Natural killer cell treated with Interleukin-12 subunit alpha and Interleukin-12 subunit beta and Interleukin-15 and Interleukin-18, amount 100 ng/mL, for 72 hours (primary cell): ENCODE measurements at regions not wholly inside any gene's neighbourhood (a gene's known extent, or its start where the extent isn't known, plus 50 kb on each side); places are given as distances from the start of the nearest gene placed in this dataset.
"Not testable (repeated sequence)": the region's sequence is repeated elsewhere in the genome, so short reads cannot be mapped to it uniquely, and the experiment has no call there.

ENCODE experiments used
- ATAC-seq, 2 donors: fragments of 150-1000 bp; cut with Tn5 transposase in 1 of 2; sonication (Bioruptor Pico), chemical (Tn5 transposase) in 1 of 2; 2 replicates each; pipeline ENCODE4 v1.10.0; 2021
- DNase-seq: peaks from one replicate; pipeline ENCODE4 v3.0.0; 2022; ENCODE audit warnings: low spot score
- H3K27ac Mint-ChIP-seq, 2 donors: 1 replicate in 1 of 2; 2 replicates in 1 of 2; pipeline ENCODE4 v1.8.0; 2022; ENCODE audit warnings: mixed read lengths in 2 of 2, mild to moderate bottlenecking in 1 of 2, moderate library complexity in 1 of 2
- H3K27me3 Mint-ChIP-seq, 2 donors: 1 replicate in 1 of 2; 2 replicates in 1 of 2; pipeline ENCODE4 v1.8.0; 2022; ENCODE audit warnings: mixed read lengths in 2 of 2
- H3K36me3 Mint-ChIP-seq: one replicate; pipeline ENCODE4 v1.8.0; 2022; ENCODE audit warnings: mixed read lengths
- H3K4me1 Mint-ChIP-seq, 2 donors: 1 replicate in 1 of 2; 2 replicates in 1 of 2; pipeline ENCODE4 v1.8.0; 2022; ENCODE audit warnings: low read depth in 2 of 2, mixed read lengths in 2 of 2, mild to moderate bottlenecking in 1 of 2
- H3K4me3 Mint-ChIP-seq: one replicate; pipeline ENCODE4 v1.8.0; 2022; ENCODE audit warnings: mixed read lengths
- H3K9me3 Mint-ChIP-seq: 2 replicates; pipeline ENCODE4 v1.8.0; 2022; ENCODE audit warnings: mixed read lengths

- H3K4me1 Mint-ChIP-seq, DNase-seq, H3K27me3 Mint-ChIP-seq, H3K4me3 Mint-ChIP-seq, H3K36me3 Mint-ChIP-seq, H3K27ac Mint-ChIP-seq, H3K9me3 Mint-ChIP-seq, ATAC-seq: not testable (repeated sequence)
Observed at GRCh38 chrX:73937843-73938242, 85.3 kb upstream of the XIST start.

GRCh38 chrX:73932522-73932921, 80.0 kb upstream of the XIST start:
- no peaks in the 10 kb centered on the region for H3K4me1 Mint-ChIP-seq
- ATAC-seq (no peak), DNase-seq (no peak)
- no peak overlapping the region for H3K27ac Mint-ChIP-seq
- H3K4me3 Mint-ChIP-seq, result no peak overlapping the region
- no peaks in the 10 kb centered on the region for H3K9me3 Mint-ChIP-seq
- H3K36me3 Mint-ChIP-seq, result no peaks in the 10 kb centered on the region
- H3K27me3 Mint-ChIP-seq, result peaks cover 0 to 2% of the 10 kb centered on the region in 2 donors

GRCh38 chrX:73930300-73930699, 77.8 kb upstream of the XIST start:
- no peak overlapping the region for H3K27ac Mint-ChIP-seq
- peaks cover 0 to 4% of the 10 kb centered on the region in 2 donors for H3K27me3 Mint-ChIP-seq
- H3K4me1 Mint-ChIP-seq, result no peaks in the 10 kb centered on the region
- no peak overlapping the region for H3K4me3 Mint-ChIP-seq
- ATAC-seq (no peak), DNase-seq (no peak)
- H3K9me3 Mint-ChIP-seq, result no peaks in the 10 kb centered on the region
- H3K36me3 Mint-ChIP-seq, result no peaks in the 10 kb centered on the region

- ATAC-seq, result no peak
- Mint-ChIP-seq H3K9me3 (no peaks in the 10 kb centered on the region), H3K4me1 (no peaks in the 10 kb centered on the region), H3K27me3 (peaks cover 0 to 10% of the 10 kb centered on the region in 2 donors), H3K4me3 (no peak overlapping the region), H3K27ac (no peak overlapping the region), H3K36me3 (no peaks in the 10 kb centered on the region)
- DNase-seq, result no peak
Observed at GRCh38 chrX:73922856-73923455, 70.4 kb upstream of the XIST start.

GRCh38 chrX:73916931-73917667, 64.6 kb upstream of the XIST start:
- Mint-ChIP-seq H3K4me3 (no peak overlapping the region), H3K36me3 (no peaks in the 10 kb centered on the region), H3K4me1 (no peaks in the 10 kb centered on the region), H3K27me3 (peaks cover 0 to 9% of the 10 kb centered on the region in 2 donors), H3K9me3 (no peaks in the 10 kb centered on the region), H3K27ac (no peak overlapping the region)
- ATAC-seq (no peak), DNase-seq (no peak)

GRCh38 chrX:73916489-73916888, 64.0 kb upstream of the XIST start:
- DNase-seq, result no peak
- no peak for ATAC-seq
- no peak overlapping the region for H3K4me3 Mint-ChIP-seq
- no peaks in the 10 kb centered on the region for H3K9me3 Mint-ChIP-seq
- no peaks in the 10 kb centered on the region for H3K4me1 Mint-ChIP-seq
- no peak overlapping the region for H3K27ac Mint-ChIP-seq
- peaks cover 0 to 9% of the 10 kb centered on the region in 2 donors for H3K27me3 Mint-ChIP-seq
- H3K36me3 Mint-ChIP-seq, result no peaks in the 10 kb centered on the region

GRCh38 chrX:73914792-73915191, 62.3 kb upstream of the XIST start:
- H3K9me3 Mint-ChIP-seq, DNase-seq, H3K4me1 Mint-ChIP-seq, H3K27ac Mint-ChIP-seq, ATAC-seq, H3K36me3 Mint-ChIP-seq, H3K4me3 Mint-ChIP-seq: not testable (repeated sequence)
- peaks cover 0 to 10% of the 10 kb centered on the region in 2 donors for H3K27me3 Mint-ChIP-seq

- Mint-ChIP-seq H3K36me3 (no peaks in the 10 kb centered on the region), H3K4me3 (no peak overlapping the region), H3K27me3 (peaks cover 0 to 18% of the 10 kb centered on the region in 2 donors), H3K9me3 (no peaks in the 10 kb centered on the region), H3K4me1 (no peaks in the 10 kb centered on the region), H3K27ac (no peak overlapping the region)
- DNase-seq (no peak), ATAC-seq (no peak)
Observed at GRCh38 chrX:73913580-73913979, 61.1 kb upstream of the XIST start.

- not testable (repeated sequence) for H3K4me1 Mint-ChIP-seq, H3K36me3 Mint-ChIP-seq, H3K9me3 Mint-ChIP-seq, DNase-seq, H3K4me3 Mint-ChIP-seq, ATAC-seq, H3K27ac Mint-ChIP-seq
- peaks cover 0 to 17% of the 10 kb centered on the region in 2 donors for H3K27me3 Mint-ChIP-seq
Observed at GRCh38 chrX:73911946-73912345, 59.4 kb upstream of the XIST start.

GRCh38 chrX:73905749-73906374, 53.3 kb upstream of the XIST start:
- H3K27ac Mint-ChIP-seq, DNase-seq, H3K36me3 Mint-ChIP-seq, ATAC-seq, H3K4me3 Mint-ChIP-seq, H3K4me1 Mint-ChIP-seq, H3K9me3 Mint-ChIP-seq: not testable (repeated sequence)
- peaks cover 0 to 13% of the 10 kb centered on the region in 2 donors for H3K27me3 Mint-ChIP-seq

- H3K36me3 Mint-ChIP-seq, result no peaks in the 10 kb centered on the region
- DNase-seq (no peak), ATAC-seq (no peak)
- no peak overlapping the region for H3K27ac Mint-ChIP-seq
- H3K4me3 Mint-ChIP-seq, result no peak overlapping the region
- no peaks in the 10 kb centered on the region for H3K9me3 Mint-ChIP-seq
- H3K4me1 Mint-ChIP-seq, result no peaks in the 10 kb centered on the region
- H3K27me3 Mint-ChIP-seq, result peaks cover 0 to 11% of the 10 kb centered on the region in 2 donors
Observed at GRCh38 chrX:73903941-73904340, 51.4 kb upstream of the XIST start.
